Activated CD4-positive, CD25-positive, alpha-beta regulatory T cell treated with anti-CD3 and anti-CD28 coated beads, Interleukin-2, amount 50 U/mL, for 72 hours (primary cell): ENCODE measurements at regions not wholly inside any gene's neighbourhood (a gene's known extent, or its start where the extent isn't known, plus 50 kb on each side); places are given as distances from the start of the nearest gene placed in this dataset.

Experiments used
- DNase-seq: peaks from one replicate; pipeline ENCODE4 v3.0.0; 2021

- no peak for DNase-seq
These were observed 102.8 kb upstream of the SLC10A2 start for GRCh38 chr13:103168901-103169508.

GRCh38 chr13:103164251-103164650 is 98.0 kb upstream of the SLC10A2 start:
- DNase-seq = no peak

- no peak for DNase-seq
These were observed 95.3 kb upstream of the SLC10A2 start for GRCh38 chr13:103161476-103161875.

- no peak for DNase-seq
These were observed 91.4 kb upstream of the SLC10A2 start for GRCh38 chr13:103157434-103158145.

- DNase-seq = no peak
These were observed 90.8 kb upstream of the SLC10A2 start for GRCh38 chr13:103157016-103157415.

- DNase-seq = no peak
These were observed 90.3 kb upstream of the SLC10A2 start for GRCh38 chr13:103156346-103156998.

GRCh38 chr13:103153466-103153865 is 87.2 kb upstream of the SLC10A2 start:
- no peak for DNase-seq

- no peak for DNase-seq
These were observed 81.7 kb upstream of the SLC10A2 start for GRCh38 chr13:103147961-103148360.

GRCh38 chr13:103145442-103145841 is 79.2 kb upstream of the SLC10A2 start:
- no peak for DNase-seq

- DNase-seq = no peak
These were observed 77.2 kb upstream of the SLC10A2 start for GRCh38 chr13:103143432-103143831.

- no peak for DNase-seq
These were observed 75.9 kb upstream of the SLC10A2 start for GRCh38 chr13:103142151-103142550.

GRCh38 chr13:103140001-103140671 is 73.9 kb upstream of the SLC10A2 start:
- DNase-seq = no peak

- DNase-seq = no peak
These were observed 68.1 kb upstream of the SLC10A2 start for GRCh38 chr13:103134271-103134670.

- DNase-seq = no peak
These were observed 67.3 kb upstream of the SLC10A2 start for GRCh38 chr13:103133556-103133955.

- DNase-seq = no peak
These were observed 64.5 kb upstream of the SLC10A2 start for GRCh38 chr13:103130681-103131210.

GRCh38 chr13:103130146-103130545 is 63.9 kb upstream of the SLC10A2 start:
- no peak for DNase-seq
